GM10266 (cell line): ENCODE measurements at regions not wholly inside any gene's neighbourhood (a gene's known extent, or its start where the extent isn't known, plus 50 kb on each side); places are given as distances from the start of the nearest gene placed in this dataset.

Source experiments
- DNase-seq: peaks from one replicate; pipeline ENCODE4 v3.0.0; 2012; ENCODE audit errors: extremely low spot score
- CTCF ChIP-seq: IDR thresholded peaks from 2 replicates; pipeline ENCODE4 v1.5.1; 2012; ENCODE audit warnings: mild to moderate bottlenecking, low read depth; ENCODE audit not compliant: control insufficient read depth, insufficient read depth; ENCODE audit errors: missing control alignments

GRCh38 chr6:113672491-113673149, 184.5 kb upstream of the MARCKS start:
- no peak for DNase-seq
- TF ChIP-seq CTCF = no peak

GRCh38 chr6:113674075-113674474, 183.1 kb upstream of the MARCKS start:
- no peak for TF ChIP-seq CTCF
- DNase-seq = no peak

- no peak for DNase-seq
- no peak for TF ChIP-seq CTCF
Observed at GRCh38 chr6:113676057-113676456, 181.1 kb upstream of the MARCKS start.

DNA sequence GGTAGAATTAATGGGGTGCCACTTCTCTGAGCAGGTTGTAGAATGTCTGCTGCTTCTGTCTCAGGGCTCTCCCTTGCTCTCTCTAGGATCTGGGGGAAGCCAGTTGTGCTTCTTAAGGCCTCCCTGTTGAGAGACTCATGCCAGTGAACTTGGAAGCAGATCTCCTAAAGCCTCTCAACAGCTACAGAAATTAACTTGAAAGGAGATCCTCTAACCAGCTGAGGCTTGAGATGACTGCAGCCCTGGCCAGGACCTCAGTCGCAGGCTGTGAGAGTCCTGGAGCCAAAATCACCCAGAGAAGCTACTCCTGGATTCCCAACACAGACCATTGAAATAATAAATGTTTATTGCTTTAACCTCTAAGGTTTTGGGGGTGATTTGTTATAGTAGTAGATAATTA, 180.2 kb upstream of the MARCKS start:
- no peak for TF ChIP-seq CTCF
- no peak for DNase-seq

DNA sequence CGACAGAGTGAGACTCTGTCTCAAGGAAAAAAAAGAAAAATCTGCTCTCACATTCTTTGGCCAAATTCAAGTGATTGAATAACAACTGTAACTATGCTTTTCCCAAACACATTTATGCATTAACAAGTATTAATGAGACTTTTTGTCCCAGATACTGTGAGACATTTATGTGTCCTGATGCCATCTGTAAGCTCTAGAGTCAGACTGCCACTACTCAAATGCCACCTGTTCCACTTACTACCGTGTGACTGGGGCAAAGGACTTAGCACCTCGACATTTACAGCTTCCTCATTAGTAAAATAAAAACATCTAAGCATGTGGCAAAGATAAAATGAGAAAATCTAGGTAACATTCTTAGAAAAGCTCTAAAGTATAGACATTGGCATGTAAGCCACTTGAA, 178.1 kb upstream of the MARCKS start:
- no peak for TF ChIP-seq CTCF
- no peak for DNase-seq

- no peak for DNase-seq
- no peak for TF ChIP-seq CTCF
Observed at GRCh38 chr6:113680301-113680700, 176.8 kb upstream of the MARCKS start.

GRCh38 chr6:113683968-113684367, 173.2 kb upstream of the MARCKS start:
- no peak for TF ChIP-seq CTCF
- DNase-seq = no peak
